ENCODE measurements at regions not wholly inside any gene's neighbourhood (a gene's known extent, or its start where the extent isn't known, plus 50 kb on each side); places are given as distances from the start of the nearest gene placed in this dataset.

DNA sequence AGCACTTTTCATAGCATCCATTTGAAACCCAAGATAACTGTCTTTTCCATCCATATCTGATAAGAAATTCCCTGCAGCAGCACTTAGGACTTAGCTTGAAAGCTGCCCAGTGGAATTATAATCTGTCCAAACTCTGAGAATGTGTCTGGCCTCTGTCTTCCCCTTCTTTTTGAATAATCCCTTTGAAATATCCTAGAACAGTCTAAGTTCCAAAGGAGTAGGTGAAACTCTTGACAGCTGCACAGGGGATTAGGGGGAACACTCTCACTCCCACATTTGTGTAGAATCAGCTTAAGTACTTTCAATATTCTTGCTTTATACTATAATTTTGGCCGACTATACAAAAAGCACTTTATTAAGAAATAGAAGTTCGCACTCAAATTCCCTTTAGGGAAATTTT, 157.7 kb downstream of the PAPSS1 start:
- TF ChIP-seq, protein P1, sequence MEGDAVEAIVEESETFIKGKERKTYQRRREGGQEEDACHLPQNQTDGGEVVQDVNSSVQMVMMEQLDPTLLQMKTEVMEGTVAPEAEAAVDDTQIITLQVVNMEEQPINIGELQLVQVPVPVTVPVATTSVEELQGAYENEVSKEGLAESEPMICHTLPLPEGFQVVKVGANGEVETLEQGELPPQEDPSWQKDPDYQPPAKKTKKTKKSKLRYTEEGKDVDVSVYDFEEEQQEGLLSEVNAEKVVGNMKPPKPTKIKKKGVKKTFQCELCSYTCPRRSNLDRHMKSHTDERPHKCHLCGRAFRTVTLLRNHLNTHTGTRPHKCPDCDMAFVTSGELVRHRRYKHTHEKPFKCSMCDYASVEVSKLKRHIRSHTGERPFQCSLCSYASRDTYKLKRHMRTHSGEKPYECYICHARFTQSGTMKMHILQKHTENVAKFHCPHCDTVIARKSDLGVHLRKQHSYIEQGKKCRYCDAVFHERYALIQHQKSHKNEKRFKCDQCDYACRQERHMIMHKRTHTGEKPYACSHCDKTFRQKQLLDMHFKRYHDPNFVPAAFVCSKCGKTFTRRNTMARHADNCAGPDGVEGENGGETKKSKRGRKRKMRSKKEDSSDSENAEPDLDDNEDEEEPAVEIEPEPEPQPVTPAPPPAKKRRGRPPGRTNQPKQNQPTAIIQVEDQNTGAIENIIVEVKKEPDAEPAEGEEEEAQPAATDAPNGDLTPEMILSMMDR (IDR thresholded peaks at IDR 0.05; ENCODE audit: low read depth, low read length, poor library complexity, severe bottlenecking): no peak
- no peak for TF ChIP-seq EZH2phosphoT487 (IDR thresholded peaks at IDR 0.05; ENCODE audit: borderline replicate concordance, low read length)

Data from DOHH2 (cell line).